WTC11 (cell line): ENCODE measurements at regions not wholly inside any gene's neighbourhood (a gene's known extent, or its start where the extent isn't known, plus 50 kb on each side); places are given as distances from the start of the nearest gene placed in this dataset.

Experiments used
- ATAC-seq: fragments of 200-7000 bp; cut with Tn5 transposase; 2 replicates; pipeline ENCODE4 v1.10.0; 2021; ENCODE audit warnings: mild to moderate bottlenecking, moderate library complexity
- CTCF ChIA-PET: fragments of 300-600 bp; sonication (Branson Sonifier 250); formaldehyde crosslinking; loops from one replicate; lab custom pipeline; 2021; ENCODE audit warnings: antibody characterized with exemption; lab: Charles Lee
- POLR2A ChIA-PET: fragments of 350-600 bp; sonication (Branson Sonifier 250); formaldehyde crosslinking; loops from one replicate; lab custom pipeline; 2021; ENCODE audit warnings: antibody characterized with exemption; lab: Charles Lee
- DNase-seq: peaks from one replicate; pipeline ENCODE4 v3.0.0; 2021; ENCODE audit warnings: low spot score
- H3K27ac Mint-ChIP-seq: 2 replicates; pipeline ENCODE4 v1.8.0; 2021; ENCODE audit warnings: mixed read lengths
- H3K27me3 Mint-ChIP-seq: 2 replicates; pipeline ENCODE4 v1.8.0; 2021; ENCODE audit warnings: low read depth, mild to moderate bottlenecking, moderate library complexity, mixed read lengths
- H3K36me3 Mint-ChIP-seq: 2 replicates; pipeline ENCODE4 v1.8.0; 2021; ENCODE audit warnings: mixed read lengths
- H3K4me1 Mint-ChIP-seq: 2 replicates; pipeline ENCODE4 v1.8.0; 2022; ENCODE audit warnings: mixed read lengths
- H3K4me3 Mint-ChIP-seq: 2 replicates; pipeline ENCODE4 v1.8.0; 2021; ENCODE audit warnings: mild to moderate bottlenecking, moderate library complexity, mixed read lengths
- H3K9me3 Mint-ChIP-seq: 2 replicates; pipeline ENCODE4 v1.8.0; 2021; ENCODE audit warnings: mixed read lengths
- ATF2 ChIP-seq: sonication (generic); formaldehyde crosslinking; IDR thresholded peaks from 2 replicates; pipeline ENCODE4 v1.8.1; 2022; ENCODE audit warnings: low read depth, missing genetic modification reagents, borderline replicate concordance
- CREB1 ChIP-seq: sonication (generic); formaldehyde crosslinking; IDR thresholded peaks from 2 replicates; pipeline ENCODE4 v1.8.0; 2023; ENCODE audit warnings: mild to moderate bottlenecking, missing genetic modification reagents
- E2F1 ChIP-seq: sonication (generic); formaldehyde crosslinking; IDR thresholded peaks from 2 replicates; pipeline ENCODE4 v1.8.0; 2022; ENCODE audit warnings: mild to moderate bottlenecking, missing genetic modification reagents
- FOXK1 ChIP-seq: sonication (generic); formaldehyde crosslinking; IDR thresholded peaks from 2 replicates; pipeline ENCODE4 v1.8.0; 2022; ENCODE audit warnings: mild to moderate bottlenecking, moderate library complexity, missing genetic modification reagents
- IRF2 ChIP-seq: sonication (generic); formaldehyde crosslinking; IDR thresholded peaks from 2 replicates; pipeline ENCODE4 v1.8.0; 2022; ENCODE audit warnings: low read depth, missing genetic modification reagents, borderline replicate concordance
- MLX ChIP-seq: sonication (generic); formaldehyde crosslinking; IDR thresholded peaks from 2 replicates; pipeline ENCODE4 v1.8.1; 2023; ENCODE audit warnings: mild to moderate bottlenecking, missing genetic modification reagents, moderate library complexity
- MXD4 ChIP-seq: fragments of 250-450 bp; sonication (Bioruptor Pico); IDR thresholded peaks from 2 replicates; pipeline ENCODE4 v1.8.0; 2021; ENCODE audit warnings: mild to moderate bottlenecking, moderate library complexity, borderline replicate concordance
- MYBL2 ChIP-seq: sonication (generic); formaldehyde crosslinking; IDR thresholded peaks from 2 replicates; pipeline ENCODE4 v1.8.1; 2023; ENCODE audit warnings: mild to moderate bottlenecking, moderate library complexity, missing genetic modification reagents
- NFATC4 ChIP-seq: fragments of 250-450 bp; sonication (Bioruptor Pico); IDR thresholded peaks from 2 replicates; pipeline ENCODE4 v1.9.0; 2021; ENCODE audit warnings: mild to moderate bottlenecking
- NFE2L1 ChIP-seq: sonication (generic); formaldehyde crosslinking; IDR thresholded peaks from 2 replicates; pipeline ENCODE4 v1.8.1; 2023; ENCODE audit warnings: missing genetic modification reagents
- SMAD3 ChIP-seq: sonication (generic); formaldehyde crosslinking; IDR thresholded peaks from 2 replicates; pipeline ENCODE4 v1.8.0; 2022; ENCODE audit warnings: missing genetic modification reagents, mild to moderate bottlenecking, borderline replicate concordance
- STAT6 ChIP-seq: sonication (generic); formaldehyde crosslinking; conservative IDR thresholded peaks from 2 replicates; pipeline ENCODE4 v1.8.1; 2023; ENCODE audit warnings: mild to moderate bottlenecking, low read depth, missing genetic modification reagents, moderate library complexity
- ZNF219 ChIP-seq: sonication (generic); formaldehyde crosslinking; IDR thresholded peaks from 2 replicates; pipeline ENCODE4 v1.8.0; 2023; ENCODE audit warnings: missing genetic modification reagents, mild to moderate bottlenecking, borderline replicate concordance
- ZNF512 ChIP-seq: sonication (generic); formaldehyde crosslinking; IDR thresholded peaks from 2 replicates; pipeline ENCODE4 v1.8.1; 2022; ENCODE audit warnings: missing genetic modification reagents, borderline replicate concordance
- ZSCAN18 ChIP-seq: fragments of 250-450 bp; sonication (Bioruptor Pico); IDR thresholded peaks from 2 replicates; pipeline ENCODE4 v2.1.2; 2022; ENCODE audit warnings: mild to moderate bottlenecking, moderate library complexity

- Mint-ChIP-seq H3K4me3 (no peak overlapping the region), H3K4me1 (peaks cover 18% of the 10 kb centered on the region), H3K27me3 (no peaks in the 10 kb centered on the region), H3K27ac (no peak overlapping the region), H3K36me3 (peaks cover 20% of the 10 kb centered on the region), H3K9me3 (peaks cover 39% of the 10 kb centered on the region)
- CTCF ChIA-PET, result no interaction called here
- DNase-seq (no peak), ATAC-seq (no peak)
- POLR2A ChIA-PET, result no interaction called here
- no peak for TF ChIP-seq FOXK1 (CRISPR knock-in tag)
- no peak for TF ChIP-seq MYBL2 (CRISPR knock-in tag)
- no peak for TF ChIP-seq SMAD3
- no peak for TF ChIP-seq ATF2 (CRISPR knock-in tag)
- TF ChIP-seq IRF2 (CRISPR knock-in tag), result no peak
- no peak for TF ChIP-seq MLX (CRISPR knock-in tag)
- no peak for TF ChIP-seq ZNF219 (CRISPR knock-in tag)
- no peak for TF ChIP-seq MXD4 (CRISPR knock-in tag)
- TF ChIP-seq CREB1 (CRISPR knock-in tag), result no peak
- TF ChIP-seq ZSCAN18 (CRISPR knock-in tag), result no peak
- TF ChIP-seq STAT6 (CRISPR knock-in tag), result no peak
- TF ChIP-seq ZNF512 (CRISPR knock-in tag), result no peak
Measured at GRCh38 chr3:8341821-8342247, 159.8 kb upstream of the LMCD1 start.

GRCh38 chr3:8343058-8343457, 158.6 kb upstream of the LMCD1 start:
- TF ChIP-seq NFATC4 (CRISPR knock-in tag) (no peak), NFE2L1 (CRISPR knock-in tag) (no peak), E2F1 (CRISPR knock-in tag) (no peak), MXD4 (CRISPR knock-in tag) (no peak)
- DNase-seq, result no peak
- Mint-ChIP-seq H3K4me3 (no peak overlapping the region), H3K9me3 (peaks cover 49% of the 10 kb centered on the region), H3K36me3 (peaks cover 20% of the 10 kb centered on the region), H3K4me1 (peaks cover 17% of the 10 kb centered on the region), H3K27me3 (no peaks in the 10 kb centered on the region), H3K27ac (no peak overlapping the region)
- ChIA-PET CTCF (interaction anchor here (1.0 kb wide), 1 partner anchor 41 kb away, joined by 3 read pairs; no protein-coding TSS in a partner anchor), POLR2A (no interaction called here)
- no peak for ATAC-seq
